BLaER1 treated with 17β-estradiol and CSF1 and Interleukin-3, amounts not matched to agents 10 nM and 100 nM (cell line): ENCODE measurements at regions not wholly inside any gene's neighbourhood (a gene's known extent, or its start where the extent isn't known, plus 50 kb on each side); places are given as distances from the start of the nearest gene placed in this dataset.
A peak's percentile ranks its signal among the peaks of the same experiment; 100 is the strongest.

Source experiments
- H3K27ac ChIP-seq, 11 experiments: shearing (Covaris generic); formaldehyde crosslinking; 2 replicates each; pipeline ENCODE4 v1.8.1; 2022
- H3K27me3 ChIP-seq, 11 experiments: shearing (Covaris generic); formaldehyde crosslinking; 2 replicates each; pipeline ENCODE4 v1.8.1; 2022
- H3K36me3 ChIP-seq, 11 experiments: shearing (Covaris generic); formaldehyde crosslinking; 2 replicates each; pipeline ENCODE4 v1.8.1; 2022
- H3K4me1 ChIP-seq, 10 experiments: shearing (Covaris generic); formaldehyde crosslinking; 2 replicates each; pipeline ENCODE4 v1.8.1; 2022
- H3K4me2 ChIP-seq, 11 experiments: shearing (Covaris generic); formaldehyde crosslinking; 2 replicates each; pipeline ENCODE4 v1.8.1; 2022
- H3K4me3 ChIP-seq, 10 experiments: shearing (Covaris generic); formaldehyde crosslinking; 2 replicates each; pipeline ENCODE4 v1.8.1; 2022
- H3K9ac ChIP-seq, 11 experiments: shearing (Covaris generic); formaldehyde crosslinking; 2 replicates each; pipeline ENCODE4 v1.8.1; 2022
- H3K9me3 ChIP-seq, 11 experiments: shearing (Covaris generic); formaldehyde crosslinking; replicated peaks in 1 of 11; 2 replicates each; pipeline ENCODE4 v1.8.1; 2022
- H4K20me1 ChIP-seq, 11 experiments: shearing (Covaris generic); formaldehyde crosslinking; 2 replicates each; pipeline ENCODE4 v1.8.1; 2022
- Cebpa-rat ChIP-seq, 11 experiments: shearing (Covaris generic); IDR thresholded peaks; 2 replicates each; pipeline ENCODE4 v1.8.1; 2022

DNA sequence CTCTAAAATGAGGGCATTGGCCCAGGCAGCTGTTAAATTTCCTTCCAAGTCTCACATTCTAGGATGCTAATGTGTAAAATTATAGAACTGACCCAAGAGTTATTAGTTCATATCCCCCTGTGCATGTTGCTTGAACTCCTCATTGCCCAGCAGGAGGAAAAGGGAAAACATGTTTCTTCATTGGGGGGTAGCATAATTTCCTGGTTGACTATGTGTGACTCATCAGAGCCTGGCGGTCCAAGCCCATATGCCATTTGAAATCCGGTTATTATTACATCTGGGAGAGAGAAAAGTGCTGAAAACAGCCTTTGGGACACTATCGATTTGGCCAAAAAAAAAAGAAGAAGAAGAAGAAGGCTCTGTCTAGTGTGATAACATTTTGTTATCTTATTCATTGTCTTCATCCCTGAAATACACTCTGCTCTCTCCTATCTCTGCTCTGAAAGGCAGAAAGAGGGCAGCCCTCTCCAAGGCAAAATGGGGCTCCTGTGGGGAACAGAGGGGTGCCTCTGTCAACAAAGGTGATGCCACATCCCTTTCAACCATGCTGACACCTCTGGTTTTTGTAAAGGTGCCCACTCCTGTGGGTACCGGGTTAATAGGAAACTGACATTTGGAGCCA is 114.2 kb downstream of the DAD1 start:
- Histone ChIP-seq H4K20me1 (no peaks in the 10 kb centered on the region), H3K4me3 (peak overlapping the region in 7 of 10 experiments; percentile 44 to 74 (median 58); a peak in 14 of 20 replicates), H3K9ac (peak overlapping the region in 8 of 11 experiments; percentile 63 to 92 (median 83); a peak in 17 of 22 replicates), H3K36me3 (peaks cover 0 to 14% (median 0%) of the 10 kb centered on the region in 11 experiments; a peak in 1 of 22 replicates), H3K4me1 (peaks cover 30 to 83% (median 68%) of the 10 kb centered on the region in 10 experiments), H3K27ac (peak overlapping the region in 9 of 11 experiments; percentile 38 to 98 (median 89); a peak in 17 of 22 replicates), H3K4me2 (peak overlapping the region; percentile 35 to 92 (median 76); a peak in 21 of 22 replicates), H3K9me3 (no peaks in the 10 kb centered on the region), H3K27me3 (no peaks in the 10 kb centered on the region)
- TF ChIP-seq Cebpa-rat (IDR thresholded peaks at IDR 0.05), result no peak

- H3K9me3 ChIP-seq, result no peaks in the 10 kb centered on the region
- no peaks in the 10 kb centered on the region for H4K20me1 ChIP-seq
- H3K27me3 ChIP-seq, result no peaks in the 10 kb centered on the region
- H3K4me1 ChIP-seq, result peaks cover 18 to 66% (median 51%) of the 10 kb centered on the region in 10 experiments
- H3K4me2 ChIP-seq, result peak overlapping the region in 10 of 11 experiments; percentile 17 to 92 (median 76); a peak in 18 of 22 replicates
- H3K4me3 ChIP-seq, result peak overlapping the region in 7 of 10 experiments; percentile 44 to 74 (median 58); a peak in 13 of 20 replicates
- H3K27ac ChIP-seq, result peak overlapping the region in 8 of 11 experiments; percentile 81 to 98 (median 90); a peak in 16 of 22 replicates
- peak overlapping the region in 8 of 11 experiments; percentile 63 to 92 (median 83); a peak in 16 of 22 replicates for H3K9ac ChIP-seq
- 0 out of 22 replicates have a peak, but pooled peaks cover 0 to 6% (median 0%) of the 10 kb centered on the region in 11 experiments for H3K36me3 ChIP-seq
- no peak for TF ChIP-seq Cebpa-rat (IDR thresholded peaks at IDR 0.05)
Measured at GRCh38 chr14:22472935-22473854, 115.8 kb downstream of the DAD1 start.

- peak overlapping the region in 8 of 11 experiments; percentile 66 to 92 (median 80); a peak in 15 of 22 replicates for H3K4me2 ChIP-seq
- TF ChIP-seq Cebpa-rat (IDR thresholded peaks at IDR 0.05), result no peak
- H4K20me1 ChIP-seq, result no peaks in the 10 kb centered on the region
- peak overlapping the region in 4 of 11 experiments; percentile 29 to 92 (median 86); a peak in 5 of 22 replicates for H3K9ac ChIP-seq
- no peaks in the 10 kb centered on the region for H3K27me3 ChIP-seq
- H3K27ac ChIP-seq, result peak overlapping the region in 6 of 11 experiments; percentile 89 to 98 (median 92); a peak in 7 of 22 replicates
- no peaks in the 10 kb centered on the region for H3K9me3 ChIP-seq
- H3K36me3 ChIP-seq, result 0 out of 22 replicates have a peak, but pooled peaks cover 0 to 6% (median 0%) of the 10 kb centered on the region in 11 experiments
- H3K4me1 ChIP-seq, result peaks cover 11 to 59% (median 44%) of the 10 kb centered on the region in 10 experiments; a peak in 19 of 20 replicates
- 0 out of 20 replicates have a peak overlapping the region, but pooled peaks of 1 of the 10 experiments have one; percentile 74 for H3K4me3 ChIP-seq
Measured at GRCh38 chr14:22472466-22472865, 116.6 kb downstream of the DAD1 start.

DNA sequence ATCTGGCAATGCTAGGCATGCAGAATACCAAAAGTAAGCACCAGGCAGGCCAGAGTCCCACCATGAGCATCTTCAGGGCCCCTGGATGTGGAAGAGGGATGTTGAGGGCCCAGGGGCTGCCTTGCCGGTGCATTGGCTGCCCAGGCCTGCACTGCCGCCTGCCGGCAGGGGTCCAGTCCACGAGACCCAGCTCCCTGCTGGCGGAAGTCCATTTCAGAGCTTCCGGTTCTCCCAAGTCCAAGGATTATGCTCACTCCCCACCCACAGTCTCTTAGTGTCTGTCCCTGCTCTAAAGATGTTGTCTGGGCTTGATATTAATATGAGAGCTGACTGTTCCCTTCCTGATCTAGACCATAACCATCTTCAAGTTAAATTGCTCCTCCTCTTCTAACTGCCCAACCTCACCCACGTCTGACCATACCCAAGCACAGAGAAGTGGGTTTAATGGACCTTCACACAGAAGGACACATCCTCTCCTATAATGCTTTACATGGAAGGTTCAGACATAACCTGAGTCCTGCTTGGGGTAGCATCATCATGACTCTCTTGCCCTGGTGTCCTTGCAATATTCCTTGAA is 117.4 kb downstream of the DAD1 start:
- Histone ChIP-seq H3K9me3 (no peaks in the 10 kb centered on the region), H3K27ac (no peak overlapping the region), H4K20me1 (no peaks in the 10 kb centered on the region), H3K9ac (no peak overlapping the region), H3K4me1 (peaks cover 8 to 51% (median 36%) of the 10 kb centered on the region in 10 experiments; a peak in 19 of 20 replicates), H3K4me3 (no peak overlapping the region), H3K27me3 (no peaks in the 10 kb centered on the region), H3K4me2 (peak overlapping the region in 6 of 11 experiments; percentile 66 to 85 (median 80); a peak in 9 of 22 replicates), H3K36me3 (0 out of 22 replicates have a peak, but pooled peaks cover 0 to under 1% (median 0%) of the 10 kb centered on the region in 11 experiments)
- TF ChIP-seq Cebpa-rat (IDR thresholded peaks at IDR 0.05), result no peak

GRCh38 chr14:22469538-22470303 is 119.3 kb downstream of the DAD1 start:
- H3K27me3 ChIP-seq, result no peaks in the 10 kb centered on the region
- TF ChIP-seq Cebpa-rat (IDR thresholded peaks at IDR 0.05), result no peak
- H3K4me1 ChIP-seq, result peaks cover 3 to 32% (median 20%) of the 10 kb centered on the region in 10 experiments; a peak in 19 of 20 replicates
- H3K27ac ChIP-seq, result no peak overlapping the region
- no peaks in the 10 kb centered on the region for H4K20me1 ChIP-seq
- H3K36me3 ChIP-seq, result no peaks in the 10 kb centered on the region
- no peak overlapping the region for H3K9ac ChIP-seq
- no peaks in the 10 kb centered on the region for H3K9me3 ChIP-seq
- no peak overlapping the region; a peak in 1 of 22 replicates for H3K4me2 ChIP-seq
- no peak overlapping the region for H3K4me3 ChIP-seq

- H4K20me1 ChIP-seq, result no peaks in the 10 kb centered on the region
- no peaks in the 10 kb centered on the region for H3K27me3 ChIP-seq
- peaks cover 0 to 23% (median 15%) of the 10 kb centered on the region in 10 experiments; a peak in 16 of 20 replicates for H3K4me1 ChIP-seq
- no peaks in the 10 kb centered on the region for H3K9me3 ChIP-seq
- no peak for TF ChIP-seq Cebpa-rat (IDR thresholded peaks at IDR 0.05)
- H3K4me3 ChIP-seq, result no peak overlapping the region
- no peak overlapping the region for H3K4me2 ChIP-seq
- no peak overlapping the region for H3K27ac ChIP-seq
- H3K9ac ChIP-seq, result no peak overlapping the region
- no peaks in the 10 kb centered on the region for H3K36me3 ChIP-seq
Measured at GRCh38 chr14:22468830-22469229, 120.2 kb downstream of the DAD1 start.

DNA sequence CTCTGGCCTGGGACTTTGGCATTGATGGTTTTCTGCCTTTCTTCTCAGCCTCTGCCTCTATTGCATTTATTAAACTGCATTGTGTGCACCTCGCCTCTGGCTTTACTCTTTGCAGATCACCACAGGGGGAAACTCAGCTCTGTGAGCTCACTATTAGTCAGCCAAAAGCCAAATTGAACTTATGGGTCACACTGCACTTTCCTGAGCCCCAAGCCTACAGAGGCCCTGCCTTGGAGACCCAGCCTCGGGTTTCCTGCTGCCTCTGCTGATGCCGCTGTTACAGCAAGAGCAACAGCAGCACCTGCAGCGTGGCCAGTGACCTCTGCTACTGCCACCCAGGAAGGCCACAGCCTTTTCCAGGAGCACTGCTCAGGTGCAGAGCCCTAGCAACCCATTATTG is 122.5 kb downstream of the DAD1 start:
- Histone ChIP-seq H3K36me3 (no peaks in the 10 kb centered on the region), H4K20me1 (no peaks in the 10 kb centered on the region), H3K9ac (no peak overlapping the region), H3K4me1 (peaks cover 0 to 2% (median 0%) of the 10 kb centered on the region in 10 experiments; a peak in 8 of 20 replicates), H3K27ac (no peak overlapping the region), H3K4me2 (no peak overlapping the region), H3K9me3 (no peaks in the 10 kb centered on the region), H3K4me3 (no peak overlapping the region), H3K27me3 (no peaks in the 10 kb centered on the region)
- no peak for TF ChIP-seq Cebpa-rat (IDR thresholded peaks at IDR 0.05)
